SH-SY5Y (cell line): ENCODE measurements at regions not wholly inside any gene's neighbourhood (a gene's known extent, or its start where the extent isn't known, plus 50 kb on each side); places are given as distances from the start of the nearest gene placed in this dataset.

Experiments
- GATA2 ChIP-seq: IDR thresholded peaks from 2 replicates; pipeline ENCODE4 v1.6.1; 2011; ENCODE audit warnings: mild to moderate bottlenecking, low read depth, low read length
- GATA3 ChIP-seq: IDR thresholded peaks from 2 replicates; pipeline ENCODE4 v1.6.1; 2011; ENCODE audit warnings: low read depth, mild to moderate bottlenecking, low read length, moderate library complexity

DNA sequence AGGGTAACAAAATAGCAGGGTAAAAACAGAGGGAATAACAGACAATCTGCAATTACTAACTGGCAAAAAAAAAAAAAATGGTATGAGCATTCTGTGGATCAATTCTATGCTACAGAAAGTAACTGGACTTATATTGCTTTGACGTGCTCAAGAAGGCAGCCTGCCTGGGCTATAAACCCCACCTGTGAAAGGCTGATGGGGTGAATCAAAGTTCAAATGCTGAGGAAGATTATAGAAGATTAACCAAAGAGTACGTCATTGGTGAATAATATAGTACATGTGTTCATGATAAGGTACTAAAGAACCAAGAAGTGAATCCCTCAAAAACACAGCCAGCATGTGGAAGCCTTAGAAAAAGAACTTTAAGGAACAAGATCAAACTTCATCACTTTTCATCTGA lies 441.9 kb upstream of the PTCHD4 start:
- TF ChIP-seq GATA2 (no peak), GATA3 (no peak)
